ENCODE measurements at regions not wholly inside any gene's neighbourhood (a gene's known extent, or its start where the extent isn't known, plus 50 kb on each side); places are given as distances from the start of the nearest gene placed in this dataset.

DNA sequence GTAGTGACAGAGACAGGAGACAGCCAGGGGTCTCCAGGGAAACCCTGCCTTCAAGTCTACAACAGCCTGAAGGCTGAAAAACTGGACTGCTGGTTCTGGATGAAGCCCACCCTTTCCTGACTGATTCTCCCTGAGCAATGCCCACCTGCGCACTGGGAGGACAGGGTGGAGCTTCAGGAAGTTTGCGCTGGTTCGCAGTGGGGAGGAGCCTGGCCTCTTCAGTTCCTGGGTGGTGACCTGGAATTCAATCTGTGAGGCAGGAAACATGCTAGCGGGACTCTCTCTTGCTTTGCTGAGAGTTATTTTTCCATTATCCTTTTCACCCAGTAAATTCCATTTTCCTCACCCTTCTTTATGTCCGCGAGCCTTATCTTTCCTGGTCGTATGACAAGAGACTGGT is 600.8 kb downstream of the TRHDE start:
- TF ChIP-seq POLR2A (IDR thresholded peaks at IDR 0.05; ENCODE audit: low read length) (no peak), GATA1 (IDR thresholded peaks at IDR 0.05; ENCODE audit: low read depth, low read length) (no peak)

Data from erythroblast (primary cell).